Limb (tissue), 2 donors: ENCODE measurements at regions not wholly inside any gene's neighbourhood (a gene's known extent, or its start where the extent isn't known, plus 50 kb on each side); places are given as distances from the start of the nearest gene placed in this dataset.

Experiments
- DNase-seq, 2 donors: peaks; one replicate each; pipeline ENCODE4 v3.0.0-alpha.2; 2016; ENCODE audit errors: extremely low spot score in 2 of 2

GRCh38 chr10:62625484-62625883 lies 179.0 kb upstream of the ADO start:
- no peak for DNase-seq

GRCh38 chr10:62626079-62626478 lies 178.4 kb upstream of the ADO start:
- no peak for DNase-seq

GRCh38 chr10:62626817-62627216 lies 177.7 kb upstream of the ADO start:
- DNase-seq = no peak

- no peak for DNase-seq
Observed at GRCh38 chr10:62627983-62628382, 176.5 kb upstream of the ADO start.

GRCh38 chr10:62631241-62631640 lies 173.3 kb upstream of the ADO start:
- DNase-seq = no peak

GRCh38 chr10:62632071-62632809 lies 172.3 kb upstream of the ADO start:
- DNase-seq = peak in 1 of 2 donors; percentile 9

- DNase-seq = no peak
Observed at GRCh38 chr10:62633976-62634375, 170.5 kb upstream of the ADO start.

GRCh38 chr10:62634576-62634975 lies 169.9 kb upstream of the ADO start:
- DNase-seq = no peak

- DNase-seq = no peak
Observed at GRCh38 chr10:62635127-62635526, 169.4 kb upstream of the ADO start.

- no peak for DNase-seq
Observed at GRCh38 chr10:62636825-62637248, 167.7 kb upstream of the ADO start.

- DNase-seq = no peak
Observed at GRCh38 chr10:62637249-62638061, 167.1 kb upstream of the ADO start.

- peak in 1 of 2 donors; percentile 13 for DNase-seq
Observed at GRCh38 chr10:62638062-62638477, 166.4 kb upstream of the ADO start.

GRCh38 chr10:62639144-62639543 lies 165.4 kb upstream of the ADO start:
- DNase-seq = no peak

- peak in 1 of 2 donors; percentile 17 for DNase-seq
Observed at GRCh38 chr10:62640411-62640810, 164.1 kb upstream of the ADO start.

GRCh38 chr10:62643606-62644587 lies 160.6 kb upstream of the ADO start:
- DNase-seq = no peak

- no peak for DNase-seq
Observed at GRCh38 chr10:62647375-62648092, 157.0 kb upstream of the ADO start.

- DNase-seq = no peak
Observed at GRCh38 chr10:62648921-62649320, 155.6 kb upstream of the ADO start.

- no peak for DNase-seq
Observed at GRCh38 chr10:62650411-62650810, 154.1 kb upstream of the ADO start.

- DNase-seq = no peak
Observed at GRCh38 chr10:62651341-62651740, 153.2 kb upstream of the ADO start.

- no peak for DNase-seq
Observed at GRCh38 chr10:62652114-62652513, 152.4 kb upstream of the ADO start.

GRCh38 chr10:62652564-62652963 lies 152.0 kb upstream of the ADO start:
- no peak for DNase-seq
